ENCODE measurements at regions not wholly inside any gene's neighbourhood (a gene's known extent, or its start where the extent isn't known, plus 50 kb on each side); places are given as distances from the start of the nearest gene placed in this dataset.
"Not testable (repeated sequence)": the region's sequence is repeated elsewhere in the genome, so short reads cannot be mapped to it uniquely, and the experiment has no call there.

DNA sequence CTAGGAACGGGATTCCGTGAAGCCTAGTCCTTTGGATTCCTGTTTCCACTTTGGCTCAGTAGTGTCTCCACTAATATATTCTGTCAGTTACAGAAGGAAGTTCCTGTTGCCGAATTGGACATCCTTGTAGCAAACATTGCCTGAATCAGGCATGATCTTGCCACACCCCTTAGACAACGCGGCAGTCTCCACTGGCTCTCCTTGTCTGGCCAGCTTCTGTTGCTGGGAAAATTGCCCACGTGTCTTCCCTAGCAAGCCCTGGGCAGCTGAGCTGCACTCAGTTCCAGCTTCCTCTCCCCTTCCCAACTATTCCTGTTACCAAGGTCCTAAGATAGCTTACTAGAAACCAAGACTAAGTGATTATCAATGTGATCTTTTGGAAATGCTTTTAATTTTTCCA is 316.6 kb upstream of the RIOK2 start:
- Mint-ChIP-seq H3K9me3 (no peaks in the 10 kb centered on the region), H3K4me3 (no peak overlapping the region), H3K4me1 (no peaks in the 10 kb centered on the region), H3K36me3 (no peaks in the 10 kb centered on the region), H3K27me3 (peaks cover 0 to 1% of the 10 kb centered on the region in 2 donors), H3K27ac (no peak overlapping the region)
- POLR2A ChIA-PET (ENCODE audit: partially characterized antibody), result no interaction called here
- Histone ChIP-seq H3K4me1 (ENCODE audit: insufficient read depth, low read length) (no peaks in the 10 kb centered on the region), H3K27ac (ENCODE audit: low read depth, low read length) (no peak overlapping the region), H3K27me3 (ENCODE audit: insufficient read depth, low read length) (no peaks in the 10 kb centered on the region), H3K9me3 (ENCODE audit: control insufficient read depth in 1 of 2, low read length in 2 of 2) (no peaks in the 10 kb centered on the region), H3K36me3 (ENCODE audit: insufficient read depth, low read length) (no peaks in the 10 kb centered on the region), H3K4me3 (ENCODE audit: low read length in 2 of 2) (no peak overlapping the region)
- no peak for DNase-seq
- intact Hi-C loops (cut with micrococcal nuclease), result no loop called here
- CTCF ChIA-PET (ENCODE audit: partially characterized antibody), result no interaction called here

DNA sequence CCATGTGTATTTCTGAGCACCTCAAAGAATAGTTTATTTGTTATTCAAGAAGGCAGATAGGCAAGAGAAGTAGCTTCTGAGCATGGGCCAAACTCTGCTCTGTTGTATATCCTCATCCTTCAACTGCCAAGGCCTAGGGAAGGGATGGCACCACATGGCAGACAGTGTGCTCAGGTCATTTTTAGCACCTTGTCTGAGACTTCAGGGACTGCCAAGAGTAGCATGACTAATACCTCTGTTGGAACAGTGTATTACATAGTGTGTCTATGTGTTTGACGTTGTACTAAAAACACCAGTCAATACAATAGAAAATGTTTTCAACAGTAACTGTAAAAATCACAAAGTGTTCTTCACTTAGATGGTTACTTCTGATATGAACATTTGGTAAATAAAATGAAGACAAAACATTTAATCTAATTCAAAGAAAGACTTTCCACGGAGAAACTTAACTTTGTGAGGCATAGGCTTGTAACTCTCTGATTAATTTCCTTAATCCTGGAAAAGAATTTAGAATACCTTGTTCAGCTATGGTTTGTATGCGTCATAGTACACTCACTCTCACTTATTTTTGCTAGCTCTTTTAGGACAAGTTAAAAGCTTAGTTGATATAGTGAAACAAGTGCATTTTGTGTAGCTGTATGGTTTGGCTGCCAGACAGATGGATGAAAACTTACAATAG is 318.4 kb upstream of the RIOK2 start:
- H3K4me3 ChIP-seq (ENCODE audit: low read length in 2 of 2), result no peak overlapping the region
- intact Hi-C loops (cut with micrococcal nuclease), result no loop called here
- Mint-ChIP-seq H3K27ac (no peak overlapping the region), H3K9me3 (no peaks in the 10 kb centered on the region), H3K36me3 (no peaks in the 10 kb centered on the region), H3K27me3 (peaks cover 0 to 1% of the 10 kb centered on the region in 2 donors), H3K4me3 (no peak overlapping the region), H3K4me1 (no peaks in the 10 kb centered on the region)
- H3K36me3 ChIP-seq (ENCODE audit: insufficient read depth, low read length), result no peaks in the 10 kb centered on the region
- no peak overlapping the region for H3K27ac ChIP-seq (ENCODE audit: low read depth, low read length)
- no peaks in the 10 kb centered on the region for H3K9me3 ChIP-seq (ENCODE audit: control insufficient read depth in 1 of 2, low read length in 2 of 2)
- no peaks in the 10 kb centered on the region for H3K27me3 ChIP-seq (ENCODE audit: insufficient read depth, low read length)
- no peaks in the 10 kb centered on the region for H3K4me1 ChIP-seq (ENCODE audit: insufficient read depth, low read length)
- CTCF ChIA-PET (ENCODE audit: partially characterized antibody), result no interaction called here
- no peak for DNase-seq
- POLR2A ChIA-PET (ENCODE audit: partially characterized antibody), result no interaction called here

DNA sequence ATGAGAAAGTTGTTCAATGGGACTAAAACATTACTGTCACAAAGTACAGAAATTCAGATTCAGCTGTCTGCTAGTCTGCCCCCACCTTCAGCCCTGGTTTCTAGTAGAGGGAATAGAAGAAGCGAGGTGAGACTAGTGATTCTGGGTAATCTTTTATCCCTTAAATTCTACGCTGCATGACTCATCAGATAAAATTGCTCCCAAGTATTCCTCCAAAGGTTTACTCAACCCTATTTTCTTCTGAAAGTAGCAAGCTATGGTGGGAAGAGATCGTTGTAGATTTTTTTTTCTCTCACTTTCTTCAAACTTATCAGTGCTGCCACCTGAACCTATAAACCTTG is 318.9 kb upstream of the RIOK2 start:
- no peak overlapping the region for H3K27ac Mint-ChIP-seq
- H3K4me1 Mint-ChIP-seq, result no peaks in the 10 kb centered on the region
- no peaks in the 10 kb centered on the region for H3K36me3 Mint-ChIP-seq
- Histone ChIP-seq H3K4me3 (ENCODE audit: low read length in 2 of 2) (no peak overlapping the region), H3K27me3 (ENCODE audit: insufficient read depth, low read length) (no peaks in the 10 kb centered on the region), H3K36me3 (ENCODE audit: insufficient read depth, low read length) (no peaks in the 10 kb centered on the region), H3K4me1 (ENCODE audit: insufficient read depth, low read length) (no peaks in the 10 kb centered on the region), H3K27ac (ENCODE audit: low read depth, low read length) (no peak overlapping the region), H3K9me3 (ENCODE audit: control insufficient read depth in 1 of 2, low read length in 2 of 2) (no peaks in the 10 kb centered on the region)
- peaks cover 0 to 1% of the 10 kb centered on the region in 2 donors for H3K27me3 Mint-ChIP-seq
- H3K4me3 Mint-ChIP-seq, result no peak overlapping the region
- intact Hi-C loops (cut with micrococcal nuclease), result no loop called here
- CTCF ChIA-PET (ENCODE audit: partially characterized antibody), result no interaction called here
- no peak for DNase-seq
- POLR2A ChIA-PET (ENCODE audit: partially characterized antibody), result no interaction called here
- H3K9me3 Mint-ChIP-seq, result no peaks in the 10 kb centered on the region

DNA sequence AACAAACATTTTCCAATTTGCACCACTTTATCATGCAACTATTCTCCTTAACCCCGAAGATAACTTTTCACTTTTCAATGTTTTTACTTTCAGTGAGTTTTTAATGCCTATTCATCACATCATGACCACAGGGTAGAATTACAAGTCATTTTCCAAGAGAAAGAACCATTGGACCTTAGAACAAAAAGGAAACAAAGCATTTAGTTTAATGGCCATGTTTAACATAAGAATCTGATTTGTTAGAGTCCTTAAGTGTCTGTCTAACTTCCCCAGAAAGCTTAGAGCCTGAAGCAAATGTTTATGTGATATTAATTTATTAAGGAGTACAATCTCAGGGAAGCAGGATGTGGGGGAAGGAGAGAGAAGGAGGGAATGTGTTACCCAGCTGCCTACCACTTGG is 325.8 kb upstream of the RIOK2 start:
- intact Hi-C loops (cut with micrococcal nuclease), result no loop called here
- ChIA-PET CTCF (ENCODE audit: partially characterized antibody) (no interaction called here), POLR2A (ENCODE audit: partially characterized antibody) (no interaction called here)
- Histone ChIP-seq H3K27me3 (ENCODE audit: insufficient read depth, low read length) (no peaks in the 10 kb centered on the region), H3K27ac (ENCODE audit: low read depth, low read length) (no peak overlapping the region), H3K9me3 (ENCODE audit: control insufficient read depth in 1 of 2, low read length in 2 of 2) (no peaks in the 10 kb centered on the region), H3K4me1 (ENCODE audit: insufficient read depth, low read length) (no peaks in the 10 kb centered on the region), H3K36me3 (ENCODE audit: insufficient read depth, low read length) (no peaks in the 10 kb centered on the region), H3K4me3 (ENCODE audit: low read length in 2 of 2) (no peak overlapping the region)
- H3K27me3 Mint-ChIP-seq, result no peaks in the 10 kb centered on the region
- H3K9me3 Mint-ChIP-seq, result peaks cover 0 to 3% (median 0%) of the 10 kb centered on the region in 8 donors
- no peak overlapping the region for H3K4me3 Mint-ChIP-seq
- DNase-seq, result no peak
- H3K27ac Mint-ChIP-seq, result no peak overlapping the region
- H3K4me1 Mint-ChIP-seq, result no peaks in the 10 kb centered on the region
- no peaks in the 10 kb centered on the region for H3K36me3 Mint-ChIP-seq

DNA sequence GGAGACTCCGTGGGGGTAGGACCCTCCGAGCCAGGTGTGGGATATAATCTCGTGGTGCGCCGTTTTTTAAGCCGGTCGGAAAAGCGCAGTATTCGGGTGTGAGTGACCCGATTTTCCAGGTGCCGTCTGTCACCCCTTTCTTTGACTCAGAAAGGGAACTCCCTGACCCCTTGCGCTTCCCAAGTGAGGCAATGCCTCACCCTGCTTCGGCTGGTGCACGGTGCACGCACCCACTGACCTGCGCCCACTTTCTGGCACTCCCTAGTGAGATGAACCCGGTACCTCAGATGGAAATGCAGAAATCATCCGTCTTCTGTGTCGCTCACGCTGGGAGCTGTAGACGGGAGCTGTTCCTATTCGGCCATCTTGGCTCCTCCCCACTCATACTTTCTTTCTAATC is 336.5 kb upstream of the RIOK2 start:
- H3K4me1 ChIP-seq (ENCODE audit: insufficient read depth, low read length); H3K27me3 Mint-ChIP-seq; POLR2A ChIA-PET (ENCODE audit: partially characterized antibody); intact Hi-C loops (cut with micrococcal nuclease); H3K27ac Mint-ChIP-seq; H3K27ac ChIP-seq (ENCODE audit: low read depth, low read length); DNase-seq; H3K27me3 ChIP-seq (ENCODE audit: insufficient read depth, low read length); H3K36me3 Mint-ChIP-seq; CTCF ChIA-PET (ENCODE audit: partially characterized antibody); H3K36me3 ChIP-seq (ENCODE audit: insufficient read depth, low read length); H3K4me3 Mint-ChIP-seq; H3K4me1 Mint-ChIP-seq; H3K4me3 ChIP-seq (ENCODE audit: low read length in 2 of 2); H3K9me3 ChIP-seq (ENCODE audit: control insufficient read depth in 1 of 2, low read length in 2 of 2): not testable (repeated sequence)
- H3K9me3 Mint-ChIP-seq, result peaks cover 0 to 11% (median 6%) of the 10 kb centered on the region in 8 donors

DNA sequence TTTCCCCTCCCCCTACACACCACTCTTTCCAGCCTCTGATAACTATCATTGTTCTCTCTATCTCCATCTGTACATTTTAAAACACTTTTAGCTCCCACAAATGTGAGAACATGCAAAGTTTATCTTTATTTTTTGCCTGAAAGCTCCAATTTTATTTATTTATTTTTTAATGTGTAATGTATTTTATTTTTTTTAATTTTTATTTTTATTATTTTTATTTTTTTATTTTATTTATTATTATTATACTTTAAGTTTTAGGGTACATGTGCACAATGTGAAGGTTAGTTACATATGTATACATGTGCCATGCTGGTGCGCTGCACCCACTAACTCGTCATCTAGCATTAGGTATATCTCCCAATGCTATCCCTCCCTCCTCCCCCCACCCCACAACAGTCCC is 340.3 kb upstream of the RIOK2 start:
- peaks cover 1 to 12% (median 7%) of the 10 kb centered on the region in 8 donors for H3K9me3 Mint-ChIP-seq
- H3K4me3 ChIP-seq (ENCODE audit: low read length in 2 of 2); H3K27ac ChIP-seq (ENCODE audit: low read depth, low read length); H3K36me3 Mint-ChIP-seq; H3K36me3 ChIP-seq (ENCODE audit: insufficient read depth, low read length); CTCF ChIA-PET (ENCODE audit: partially characterized antibody); H3K27ac Mint-ChIP-seq; intact Hi-C loops (cut with micrococcal nuclease); H3K4me3 Mint-ChIP-seq; H3K4me1 ChIP-seq (ENCODE audit: insufficient read depth, low read length); H3K4me1 Mint-ChIP-seq; H3K27me3 ChIP-seq (ENCODE audit: insufficient read depth, low read length); H3K9me3 ChIP-seq (ENCODE audit: control insufficient read depth in 1 of 2, low read length in 2 of 2); H3K27me3 Mint-ChIP-seq; POLR2A ChIA-PET (ENCODE audit: partially characterized antibody); DNase-seq: not testable (repeated sequence)

DNA sequence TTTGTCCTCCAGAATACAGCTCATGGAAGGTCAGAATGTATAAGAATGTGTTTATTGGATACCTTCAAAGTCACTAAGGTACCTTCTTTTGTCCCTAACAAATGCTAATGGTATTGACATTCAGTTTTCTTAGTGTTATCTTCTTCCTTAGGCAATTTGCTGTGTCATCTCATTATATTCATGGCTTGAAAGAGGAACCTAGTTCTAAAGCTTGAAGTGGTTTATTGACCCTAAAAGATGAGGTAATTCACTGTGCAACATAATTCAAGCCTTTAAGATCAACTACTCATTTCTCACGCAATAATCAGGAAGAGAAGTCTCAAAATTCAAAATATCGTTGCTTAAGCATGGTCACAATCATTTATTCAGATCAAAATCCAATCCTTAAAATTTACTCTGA is 342.7 kb upstream of the RIOK2 start:
- no peaks in the 10 kb centered on the region for H3K4me1 Mint-ChIP-seq
- no peak overlapping the region for H3K4me3 Mint-ChIP-seq
- peaks cover 0 to 8% (median 1%) of the 10 kb centered on the region in 8 donors for H3K9me3 Mint-ChIP-seq
- Histone ChIP-seq H3K9me3 (ENCODE audit: control insufficient read depth in 1 of 2, low read length in 2 of 2) (no peaks in the 10 kb centered on the region), H3K4me1 (ENCODE audit: insufficient read depth, low read length) (no peaks in the 10 kb centered on the region), H3K27ac (ENCODE audit: low read depth, low read length) (no peak overlapping the region), H3K27me3 (ENCODE audit: insufficient read depth, low read length) (no peaks in the 10 kb centered on the region), H3K36me3 (ENCODE audit: insufficient read depth, low read length) (no peaks in the 10 kb centered on the region), H3K4me3 (ENCODE audit: low read length in 2 of 2) (no peak overlapping the region)
- H3K27ac Mint-ChIP-seq, result no peak overlapping the region
- intact Hi-C loops (cut with micrococcal nuclease), result no loop called here
- H3K27me3 Mint-ChIP-seq, result no peaks in the 10 kb centered on the region
- no peaks in the 10 kb centered on the region for H3K36me3 Mint-ChIP-seq
- no peak for DNase-seq
- CTCF ChIA-PET (ENCODE audit: partially characterized antibody), result no interaction called here
- POLR2A ChIA-PET (ENCODE audit: partially characterized antibody), result no interaction called here

DNA sequence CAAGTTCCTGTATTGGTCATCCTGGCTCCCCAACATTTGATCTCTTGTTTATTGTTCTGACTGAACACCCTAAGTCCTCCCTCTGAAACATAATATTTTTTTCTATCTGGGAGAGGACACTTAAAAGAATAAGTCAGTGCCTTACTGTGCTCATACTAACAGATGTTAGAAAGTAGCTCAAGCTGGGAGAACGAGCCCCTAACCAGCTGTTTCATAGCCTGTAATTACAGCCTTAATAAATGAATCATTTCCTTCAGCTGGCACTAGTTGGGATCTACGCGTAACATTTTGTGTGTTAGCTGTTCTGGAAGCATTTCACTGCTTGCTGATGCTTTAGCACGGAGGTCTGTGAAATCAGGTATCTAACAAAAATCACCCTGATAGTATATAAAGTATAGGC is 345.9 kb upstream of the RIOK2 start:
- H3K27me3 ChIP-seq (ENCODE audit: insufficient read depth, low read length), result no peaks in the 10 kb centered on the region
- H3K4me1 ChIP-seq (ENCODE audit: insufficient read depth, low read length), result no peaks in the 10 kb centered on the region
- H3K9me3 ChIP-seq (ENCODE audit: control insufficient read depth in 1 of 2, low read length in 2 of 2), result no peaks in the 10 kb centered on the region
- Mint-ChIP-seq H3K9me3 (peaks cover 0 to 4% (median 1%) of the 10 kb centered on the region in 8 donors), H3K36me3 (no peaks in the 10 kb centered on the region), H3K4me1 (no peaks in the 10 kb centered on the region), H3K4me3 (no peak overlapping the region), H3K27me3 (no peaks in the 10 kb centered on the region), H3K27ac (no peak overlapping the region)
- CTCF ChIA-PET (ENCODE audit: partially characterized antibody), result no interaction called here
- H3K27ac ChIP-seq (ENCODE audit: low read depth, low read length), result no peak overlapping the region
- no peak for DNase-seq
- H3K36me3 ChIP-seq (ENCODE audit: insufficient read depth, low read length), result no peaks in the 10 kb centered on the region
- H3K4me3 ChIP-seq (ENCODE audit: low read length in 2 of 2), result no peak overlapping the region
- POLR2A ChIA-PET (ENCODE audit: partially characterized antibody), result no interaction called here
- intact Hi-C loops (cut with micrococcal nuclease), result no loop called here
